ENCODE measurements at regions not wholly inside any gene's neighbourhood (a gene's known extent, or its start where the extent isn't known, plus 50 kb on each side); places are given as distances from the start of the nearest gene placed in this dataset.

DNA sequence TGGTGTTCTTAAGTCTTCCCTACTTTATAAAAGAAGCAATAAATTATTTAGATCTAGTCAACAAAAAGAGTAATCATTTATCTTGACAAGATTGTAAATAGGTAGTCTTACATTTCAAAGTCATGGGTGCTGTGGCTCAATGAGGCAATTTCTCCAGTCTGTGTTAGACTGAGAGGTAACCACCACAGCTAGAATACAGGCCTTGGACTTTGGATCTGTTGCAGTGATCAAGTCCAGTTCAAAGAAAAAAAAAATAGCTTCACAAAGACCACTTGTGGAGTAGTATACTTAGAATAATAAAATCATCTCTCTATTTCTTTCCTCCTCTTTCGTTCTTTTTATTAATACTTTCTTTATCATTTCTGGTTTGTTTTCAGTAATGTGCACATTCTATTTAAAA, 93.1 kb upstream of the FSIP2 start:
- no peaks in the 10 kb centered on the region for H4K20me1 ChIP-seq (replicated peaks in 1 of 2; ENCODE audit: control insufficient read depth in 1 of 2, insufficient read depth in 2 of 2, low read length in 2 of 2)
- no peaks in the 10 kb centered on the region for H3K23me2 ChIP-seq (ENCODE audit: low read depth, low read length)
- H2AFZ ChIP-seq (ENCODE audit: low read length) = no peak overlapping the region
- no peak overlapping the region for H2BK20ac ChIP-seq (ENCODE audit: low read length)
- H3K79me1 ChIP-seq (ENCODE audit: low read depth, low read length) = no peaks in the 10 kb centered on the region
- no peak overlapping the region for H3K4me3 ChIP-seq (ENCODE audit: extremely low read depth in 1 of 4, insufficient read depth in 2 of 4, low read depth in 3 of 4, low read length in 4 of 4)
- FAIRE-seq = no peak
- no peak overlapping the region for H3K9ac ChIP-seq (replicated peaks in 1 of 4; ENCODE audit: extremely low read depth in 1 of 4, low read depth in 3 of 4, low read length in 3 of 4)
- peaks cover 0 to 3% (median 0%) of the 10 kb centered on the region in 4 experiments; a peak in 1 of 7 replicates for H3K4me1 ChIP-seq (replicated peaks in 1 of 4; ENCODE audit: control insufficient read depth in 3 of 4, insufficient read depth in 4 of 4, low read length in 3 of 4)
- H3K27ac ChIP-seq (ENCODE audit: low read depth, low read length) = no peak overlapping the region
- H3K27me3 ChIP-seq (replicated peaks in 1 of 4; ENCODE audit: control insufficient read depth in 3 of 4, extremely low read depth in 1 of 4, insufficient read depth in 3 of 4, low read length in 3 of 4) = no peaks in the 10 kb centered on the region
- ChIA-PET POLR2A (ENCODE audit: partially characterized antibody) (no interaction called here), CTCF (ENCODE audit: partially characterized antibody) (interaction anchor here (2.2 kb wide), 1 partner anchor 17 kb away, joined by 9 read pairs; no protein-coding TSS in a partner anchor)
- H2BK12ac ChIP-seq (ENCODE audit: low read depth, low read length) = no peak overlapping the region
- no peak overlapping the region for H3K14ac ChIP-seq (ENCODE audit: insufficient read length)
- no peak overlapping the region for H2BK15ac ChIP-seq (ENCODE audit: low read length)
- no peak overlapping the region for H3K4me2 ChIP-seq (ENCODE audit: insufficient read depth in 1 of 2, low read depth in 2 of 2, low read length in 2 of 2)
- TF ChIP-seq BACH1 (IDR thresholded peaks at IDR 0.05; ENCODE audit: low read length) (no peak), RNF2 (IDR thresholded peaks at IDR 0.05; ENCODE audit: borderline replicate concordance, low read depth, low read length, missing control alignments, poor library complexity, severe bottlenecking) (no peak), JUND (IDR thresholded peaks at IDR 0.05; ENCODE audit: low read length) (no peak), RXRA (IDR thresholded peaks at IDR 0.05; ENCODE audit: insufficient read depth, low read depth, low read length) (no peak), SIRT6 (IDR thresholded peaks at IDR 0.05; ENCODE audit: low read length) (no peak), POLR2A (IDR thresholded peaks at IDR 0.05; ENCODE audit: control extremely low read depth in 1 of 2, low read depth in 2 of 2, low read length in 2 of 2) (no peak), PHF8 (conservative IDR thresholded peaks at IDR 0.05; ENCODE audit: low read depth, low read length) (no peak), HDAC2 (IDR thresholded peaks at IDR 0.05; ENCODE audit: borderline replicate concordance in 1 of 2, low read depth in 2 of 2, low read length in 2 of 2) (no peak), HDAC6 (IDR thresholded peaks at IDR 0.05; ENCODE audit: low read depth, low read length) (no peak), TCF12 (IDR thresholded peaks at IDR 0.05; ENCODE audit: low read depth, low read length) (no peak)
- TF ChIP-seq, protein P1, sequence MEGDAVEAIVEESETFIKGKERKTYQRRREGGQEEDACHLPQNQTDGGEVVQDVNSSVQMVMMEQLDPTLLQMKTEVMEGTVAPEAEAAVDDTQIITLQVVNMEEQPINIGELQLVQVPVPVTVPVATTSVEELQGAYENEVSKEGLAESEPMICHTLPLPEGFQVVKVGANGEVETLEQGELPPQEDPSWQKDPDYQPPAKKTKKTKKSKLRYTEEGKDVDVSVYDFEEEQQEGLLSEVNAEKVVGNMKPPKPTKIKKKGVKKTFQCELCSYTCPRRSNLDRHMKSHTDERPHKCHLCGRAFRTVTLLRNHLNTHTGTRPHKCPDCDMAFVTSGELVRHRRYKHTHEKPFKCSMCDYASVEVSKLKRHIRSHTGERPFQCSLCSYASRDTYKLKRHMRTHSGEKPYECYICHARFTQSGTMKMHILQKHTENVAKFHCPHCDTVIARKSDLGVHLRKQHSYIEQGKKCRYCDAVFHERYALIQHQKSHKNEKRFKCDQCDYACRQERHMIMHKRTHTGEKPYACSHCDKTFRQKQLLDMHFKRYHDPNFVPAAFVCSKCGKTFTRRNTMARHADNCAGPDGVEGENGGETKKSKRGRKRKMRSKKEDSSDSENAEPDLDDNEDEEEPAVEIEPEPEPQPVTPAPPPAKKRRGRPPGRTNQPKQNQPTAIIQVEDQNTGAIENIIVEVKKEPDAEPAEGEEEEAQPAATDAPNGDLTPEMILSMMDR (IDR thresholded peaks at IDR 0.05; ENCODE audit: control extremely low read depth in 1 of 3, insufficient read depth in 1 of 3, low read depth in 1 of 3, low read length in 3 of 3) = no peak
- no peak overlapping the region for H2BK120ac ChIP-seq (replicated peaks; ENCODE audit: low read depth, low read length)
- no peak overlapping the region for H3K56ac ChIP-seq (replicated peaks; ENCODE audit: insufficient read length, low read depth, low read length)
- H2BK5ac ChIP-seq (ENCODE audit: low read depth, low read length) = no peak overlapping the region
- no peak overlapping the region for H3K18ac ChIP-seq (ENCODE audit: extremely low read depth, low read length)
- H4K5ac ChIP-seq (ENCODE audit: insufficient read length, low read depth, low read length) = no peak overlapping the region
- no peak for DNase-seq (ENCODE audit: low read depth in 1 of 2, low spot score in 2 of 2)
- no peak overlapping the region for H3K4ac ChIP-seq (replicated peaks; ENCODE audit: insufficient read length, low read depth, low read length)
- no peak overlapping the region for H2AK5ac ChIP-seq (ENCODE audit: low read depth, low read length)
- H3K23ac ChIP-seq (ENCODE audit: insufficient read length) = no peak overlapping the region
- 77% methylated on average over 1 of the region's 1 CpG; no CpG with 5 or more reads in 1 of the 2 experiments for WGBS, 2 experiments (ENCODE audit: extremely low coverage in 1 of 2, insufficient coverage in 1 of 2, insufficient read length in 1 of 2, insufficient replicate concordance in 2 of 2, low coverage in 1 of 2, low lambda C conversion rate in 2 of 2, missing lambda C conversion rate in 1 of 2)
- no peak overlapping the region for H4K8ac ChIP-seq (ENCODE audit: extremely low read depth, insufficient read depth, low read length)
- H3K36me3 ChIP-seq (ENCODE audit: control insufficient read depth in 2 of 4, insufficient read depth in 4 of 4, low read length in 3 of 4) = no peaks in the 10 kb centered on the region
- H4K91ac ChIP-seq (replicated peaks; ENCODE audit: insufficient read length, low read length) = no peak overlapping the region
- H3K9me3 ChIP-seq (ENCODE audit: insufficient read depth in 2 of 2, low read depth in 1 of 2, low read length in 1 of 2) = no peaks in the 10 kb centered on the region
- H3K79me2 ChIP-seq (ENCODE audit: control insufficient read depth in 1 of 2, insufficient read depth in 2 of 2, low read length in 2 of 2) = no peaks in the 10 kb centered on the region

Measured in H1 (cell line).